ENCODE measurements at regions not wholly inside any gene's neighbourhood (a gene's known extent, or its start where the extent isn't known, plus 50 kb on each side); places are given as distances from the start of the nearest gene placed in this dataset.

DNA sequence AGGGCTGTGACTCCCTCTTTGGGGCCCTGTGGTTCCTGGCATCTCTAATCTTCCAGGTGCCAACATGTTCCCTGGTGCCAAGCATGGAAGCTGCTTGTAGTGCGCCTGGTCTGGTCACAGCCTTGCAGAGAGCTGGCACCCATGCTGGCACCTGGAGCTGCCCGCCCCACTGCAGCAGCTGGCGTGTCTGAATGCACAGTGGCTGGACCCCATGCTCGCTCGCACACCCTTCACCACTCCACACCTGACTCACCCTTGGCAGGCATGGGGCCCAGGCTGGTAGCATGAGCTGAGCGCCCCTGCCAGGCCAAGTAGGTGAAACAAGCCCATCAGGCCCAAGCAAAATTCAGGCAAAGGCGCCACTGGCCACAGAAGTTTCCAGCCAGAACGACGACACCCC, 119.1 kb downstream of the DNAAF6 start:
- TF ChIP-seq KDM1A (IDR thresholded peaks at IDR 0.05; ENCODE audit: borderline replicate concordance, low read length), result no peak
- TF ChIP-seq BACH1 (IDR thresholded peaks at IDR 0.05; ENCODE audit: low read length), result no peak
- TF ChIP-seq, protein P1, sequence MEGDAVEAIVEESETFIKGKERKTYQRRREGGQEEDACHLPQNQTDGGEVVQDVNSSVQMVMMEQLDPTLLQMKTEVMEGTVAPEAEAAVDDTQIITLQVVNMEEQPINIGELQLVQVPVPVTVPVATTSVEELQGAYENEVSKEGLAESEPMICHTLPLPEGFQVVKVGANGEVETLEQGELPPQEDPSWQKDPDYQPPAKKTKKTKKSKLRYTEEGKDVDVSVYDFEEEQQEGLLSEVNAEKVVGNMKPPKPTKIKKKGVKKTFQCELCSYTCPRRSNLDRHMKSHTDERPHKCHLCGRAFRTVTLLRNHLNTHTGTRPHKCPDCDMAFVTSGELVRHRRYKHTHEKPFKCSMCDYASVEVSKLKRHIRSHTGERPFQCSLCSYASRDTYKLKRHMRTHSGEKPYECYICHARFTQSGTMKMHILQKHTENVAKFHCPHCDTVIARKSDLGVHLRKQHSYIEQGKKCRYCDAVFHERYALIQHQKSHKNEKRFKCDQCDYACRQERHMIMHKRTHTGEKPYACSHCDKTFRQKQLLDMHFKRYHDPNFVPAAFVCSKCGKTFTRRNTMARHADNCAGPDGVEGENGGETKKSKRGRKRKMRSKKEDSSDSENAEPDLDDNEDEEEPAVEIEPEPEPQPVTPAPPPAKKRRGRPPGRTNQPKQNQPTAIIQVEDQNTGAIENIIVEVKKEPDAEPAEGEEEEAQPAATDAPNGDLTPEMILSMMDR (IDR thresholded peaks at IDR 0.05; ENCODE audit: control extremely low read depth in 1 of 3, insufficient read depth in 1 of 3, low read depth in 1 of 3, low read length in 3 of 3), result no peak
- TF ChIP-seq RFX5 (IDR thresholded peaks at IDR 0.05; ENCODE audit: borderline replicate concordance, low read depth, low read length), result no peak
- no peak for TF ChIP-seq JUN (IDR thresholded peaks at IDR 0.05; ENCODE audit: low read depth, low read length)

Data from H1 (cell line).